ENCODE measurements at regions not wholly inside any gene's neighbourhood (a gene's known extent, or its start where the extent isn't known, plus 50 kb on each side); places are given as distances from the start of the nearest gene placed in this dataset.

DNA sequence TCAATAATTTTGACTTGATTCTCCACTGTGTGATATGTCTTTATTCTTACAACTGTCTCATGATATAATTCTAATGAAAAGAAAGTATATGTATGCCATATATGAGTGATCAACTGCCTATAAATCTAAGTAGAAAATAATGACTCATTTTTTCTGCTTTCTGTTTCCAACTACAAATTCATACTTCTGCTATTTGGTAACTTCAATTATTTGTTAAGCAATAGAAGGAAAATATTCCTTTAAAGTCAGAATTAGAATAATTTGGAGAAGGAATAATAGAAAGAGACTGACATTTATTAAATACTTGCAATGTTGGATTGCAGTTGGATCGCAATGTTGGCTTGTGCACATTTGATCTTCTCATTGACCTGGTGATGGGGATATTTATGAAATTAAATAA, 204.2 kb upstream of the PACRGL start:
- FAIRE-seq (no peak), DNase-seq (ENCODE audit: low read depth, low spot score) (no peak)
- Histone ChIP-seq H3K27ac (ENCODE audit: insufficient read depth, low read depth, low read length) (no peak overlapping the region), H3K79me2 (ENCODE audit: control insufficient read depth, insufficient read depth, low read length) (no peaks in the 10 kb centered on the region), H4K20me1 (replicated peaks; ENCODE audit: control insufficient read depth, extremely low read depth, insufficient read depth, low read length) (no peaks in the 10 kb centered on the region), H3K9me1 (replicated peaks; ENCODE audit: control insufficient read depth, extremely low read depth, insufficient read depth, low read length) (no peaks in the 10 kb centered on the region), H3K27me3 (ENCODE audit: control insufficient read depth in 2 of 2, insufficient read depth in 2 of 2, low read length in 2 of 2) (no peaks in the 10 kb centered on the region), H3K4me1 (ENCODE audit: control insufficient read depth, extremely low read depth, insufficient read depth, low read length) (no peaks in the 10 kb centered on the region), H3K4me2 (ENCODE audit: insufficient read depth, low read length) (no peak overlapping the region), H2AFZ (ENCODE audit: low read depth, low read length) (no peak overlapping the region), H3K9ac (replicated peaks; ENCODE audit: extremely low read depth, insufficient read depth, low read length) (no peak overlapping the region), H3K9me3 (replicated peaks; ENCODE audit: control insufficient read depth, insufficient read depth, low read length) (no peaks in the 10 kb centered on the region), H3K36me3 (ENCODE audit: control insufficient read depth in 2 of 2, extremely low read depth in 1 of 2, insufficient read depth in 2 of 2, low read length in 2 of 2) (no peaks in the 10 kb centered on the region), H3K4me3 (replicated peaks in 1 of 3; ENCODE audit: insufficient read depth in 1 of 3, low read depth in 1 of 3, low read length in 3 of 3) (no peak overlapping the region)
- no TSS peak for BruUV-seq (replicated peaks)
- ChIA-PET POLR2A (no interaction called here), CTCF (no interaction called here)
- TF ChIP-seq POLR2A (IDR thresholded peaks at IDR 0.05; ENCODE audit: low read depth, low read length), result no peak
- TF ChIP-seq JUN (IDR thresholded peaks at IDR 0.05; ENCODE audit: borderline replicate concordance, insufficient read depth, insufficient read length, low read depth), result no peak
- no peak for TF ChIP-seq GATA2 (IDR thresholded peaks at IDR 0.05; ENCODE audit: insufficient read depth, insufficient read length, low read depth, low read length)
- TF ChIP-seq MYC (IDR thresholded peaks at IDR 0.05; ENCODE audit: low read depth, low read length), result no peak
- TF ChIP-seq, protein P1, sequence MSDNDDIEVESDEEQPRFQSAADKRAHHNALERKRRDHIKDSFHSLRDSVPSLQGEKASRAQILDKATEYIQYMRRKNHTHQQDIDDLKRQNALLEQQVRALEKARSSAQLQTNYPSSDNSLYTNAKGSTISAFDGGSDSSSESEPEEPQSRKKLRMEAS (IDR thresholded peaks at IDR 0.05; ENCODE audit: insufficient read depth, insufficient read length), result no peak
- TF ChIP-seq POLR2AphosphoS5 (IDR thresholded peaks at IDR 0.05; ENCODE audit: insufficient read depth, low read depth, low read length), result no peak
- TF ChIP-seq FOS (IDR thresholded peaks at IDR 0.05; ENCODE audit: borderline replicate concordance, insufficient read depth, low read length), result no peak
- TF ChIP-seq EZH2 (IDR thresholded peaks at IDR 0.05; ENCODE audit: borderline replicate concordance, low read depth, low read length, severe bottlenecking), result no peak
- TF ChIP-seq, protein P2, sequence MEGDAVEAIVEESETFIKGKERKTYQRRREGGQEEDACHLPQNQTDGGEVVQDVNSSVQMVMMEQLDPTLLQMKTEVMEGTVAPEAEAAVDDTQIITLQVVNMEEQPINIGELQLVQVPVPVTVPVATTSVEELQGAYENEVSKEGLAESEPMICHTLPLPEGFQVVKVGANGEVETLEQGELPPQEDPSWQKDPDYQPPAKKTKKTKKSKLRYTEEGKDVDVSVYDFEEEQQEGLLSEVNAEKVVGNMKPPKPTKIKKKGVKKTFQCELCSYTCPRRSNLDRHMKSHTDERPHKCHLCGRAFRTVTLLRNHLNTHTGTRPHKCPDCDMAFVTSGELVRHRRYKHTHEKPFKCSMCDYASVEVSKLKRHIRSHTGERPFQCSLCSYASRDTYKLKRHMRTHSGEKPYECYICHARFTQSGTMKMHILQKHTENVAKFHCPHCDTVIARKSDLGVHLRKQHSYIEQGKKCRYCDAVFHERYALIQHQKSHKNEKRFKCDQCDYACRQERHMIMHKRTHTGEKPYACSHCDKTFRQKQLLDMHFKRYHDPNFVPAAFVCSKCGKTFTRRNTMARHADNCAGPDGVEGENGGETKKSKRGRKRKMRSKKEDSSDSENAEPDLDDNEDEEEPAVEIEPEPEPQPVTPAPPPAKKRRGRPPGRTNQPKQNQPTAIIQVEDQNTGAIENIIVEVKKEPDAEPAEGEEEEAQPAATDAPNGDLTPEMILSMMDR (IDR thresholded peaks at IDR 0.05; ENCODE audit: extremely low read depth in 1 of 2, insufficient read depth in 1 of 2, low read depth in 1 of 2, low read length in 2 of 2), result no peak
- dilution Hi-C loops (cut with MboI; ENCODE audit: extremely low pct_ligation_motif_present, low sequenced_read_pairs) (no loop called here), intact Hi-C loops (cut with micrococcal nuclease) (no loop called here)

All from endothelial cell of umbilical vein (primary cell).